Fibroblast of skin of scalp (primary cell): ENCODE measurements at regions not wholly inside any gene's neighbourhood (a gene's known extent, or its start where the extent isn't known, plus 50 kb on each side); places are given as distances from the start of the nearest gene placed in this dataset.

ENCODE experiments used
- DNase-seq: peaks from one replicate; pipeline ENCODE4 v3.0.0-alpha.2; 2013

DNA sequence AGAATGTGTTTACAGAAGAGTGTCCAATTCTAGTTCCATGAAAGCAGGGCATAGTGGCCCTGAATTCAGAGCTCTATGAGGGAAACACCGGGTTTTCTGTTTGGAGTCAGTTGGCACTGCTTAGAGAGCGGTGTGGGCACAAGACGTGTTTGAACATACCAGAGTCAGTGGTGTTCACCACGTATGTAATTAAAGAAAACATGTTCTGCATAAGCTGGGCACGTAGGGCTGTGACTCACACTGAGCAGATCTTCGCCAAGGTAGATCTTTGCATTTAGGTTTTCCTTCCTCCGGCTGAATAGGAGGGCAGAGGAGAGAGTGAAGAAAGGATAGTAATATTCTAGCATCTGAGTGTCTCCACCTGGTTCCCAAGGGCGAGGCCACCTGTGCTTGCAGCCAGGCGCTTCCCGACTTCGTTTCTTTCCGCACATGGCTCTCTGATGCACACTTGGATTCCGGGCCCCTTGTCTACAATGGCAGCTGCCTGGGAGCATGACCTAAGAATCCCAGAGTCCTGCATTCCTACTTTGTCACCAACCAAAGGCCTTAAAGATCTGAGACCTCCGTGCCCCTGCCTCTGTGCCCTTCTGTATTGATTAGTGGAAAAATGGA is 136.2 kb downstream of the ERMARD start:
- DNase-seq = no peak

DNA sequence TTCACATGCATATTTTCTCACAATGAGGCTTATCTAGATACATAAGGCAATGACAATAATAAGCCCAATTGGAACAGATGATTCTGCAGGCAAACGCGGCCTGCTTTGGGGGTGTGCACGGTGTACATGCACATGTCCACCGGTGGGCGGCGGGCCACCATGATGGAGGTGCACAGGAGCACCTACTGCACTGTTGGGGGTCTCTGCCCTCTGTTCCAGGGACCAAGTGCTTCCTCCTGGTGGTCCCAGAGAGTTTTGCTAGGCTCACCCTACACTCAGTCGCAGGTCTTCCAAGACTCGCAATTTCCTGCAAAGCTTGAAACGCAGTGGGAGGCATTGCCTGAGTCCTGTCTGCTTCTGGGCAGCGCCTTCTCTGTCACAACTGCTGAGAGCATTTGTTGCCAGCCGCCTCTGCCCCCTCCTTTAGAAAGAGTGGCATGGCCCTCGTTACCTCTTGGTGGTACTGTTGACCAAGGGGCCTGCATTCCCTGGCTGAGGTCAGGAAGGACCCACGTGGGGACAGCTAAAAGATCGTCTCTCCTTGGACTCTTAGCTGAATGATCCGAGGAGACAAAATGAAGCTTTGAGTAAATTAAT is 135.3 kb downstream of the ERMARD start:
- DNase-seq = no peak

GRCh38 chr6:169885831-169886230 is 134.4 kb downstream of the ERMARD start:
- DNase-seq = no peak

- no peak for DNase-seq
Measured at GRCh38 chr6:169885131-169885530, 133.7 kb downstream of the ERMARD start.

DNA sequence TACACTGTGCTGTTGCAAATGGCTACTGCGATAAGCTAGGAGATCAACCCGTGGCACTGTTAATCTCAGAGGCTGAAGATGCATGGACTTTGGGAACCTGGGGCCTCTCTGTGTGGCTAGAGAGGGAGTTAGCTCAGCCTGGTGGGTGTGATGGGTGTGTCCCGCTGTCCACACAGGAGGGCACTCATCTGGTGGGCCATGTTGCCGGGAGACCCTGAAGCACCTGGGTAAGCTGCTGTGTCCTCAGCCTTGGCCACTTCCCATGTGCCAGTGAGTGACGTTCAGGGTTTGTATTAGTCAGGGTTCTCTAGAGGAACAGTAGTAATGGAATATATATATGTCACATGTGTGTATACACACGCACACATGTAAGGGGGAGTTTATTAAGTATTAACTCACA is 132.7 kb downstream of the ERMARD start:
- DNase-seq = no peak

DNA sequence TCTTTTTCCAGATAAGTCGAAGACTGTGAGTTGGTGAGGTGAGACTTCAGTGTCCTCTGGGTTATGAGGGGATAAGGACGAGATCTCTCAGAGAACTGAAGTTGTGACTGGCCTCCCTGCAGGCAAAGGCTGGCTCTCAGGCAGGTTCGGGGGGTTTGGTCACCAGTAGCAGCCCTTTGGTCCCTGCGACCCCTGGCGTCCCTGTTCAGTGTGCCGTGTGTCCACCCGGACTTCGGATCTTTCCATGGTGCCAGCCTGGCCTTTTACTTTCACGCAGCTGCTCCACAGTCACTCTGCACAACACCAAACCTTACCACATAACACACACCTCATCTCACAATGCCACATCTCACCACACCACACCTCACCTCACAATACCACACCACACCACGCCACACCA is 131.9 kb downstream of the ERMARD start:
- DNase-seq = no peak

- no peak for DNase-seq
Measured at GRCh38 chr6:169881976-169882375, 130.6 kb downstream of the ERMARD start.

DNA sequence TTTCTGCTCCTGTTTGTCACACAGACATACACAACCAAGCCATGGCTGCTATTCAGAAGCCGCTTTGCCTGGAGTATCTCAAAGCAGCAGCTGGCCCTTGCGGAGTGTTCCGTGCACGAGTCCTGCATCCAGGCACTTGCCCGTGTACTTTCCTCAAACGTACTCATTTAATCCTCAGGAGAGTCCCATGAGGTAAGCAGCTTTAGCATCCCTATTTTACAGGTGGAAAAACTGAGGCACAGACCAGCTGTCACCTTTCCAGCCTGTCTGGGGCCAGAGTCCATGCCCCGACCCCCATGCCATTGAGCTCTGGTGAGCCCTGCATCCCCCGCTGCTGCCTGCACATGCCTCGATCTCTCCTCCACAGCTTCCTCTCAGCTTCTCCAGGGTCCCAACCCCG is 130.0 kb downstream of the ERMARD start:
- DNase-seq = no peak

GRCh38 chr6:169880516-169880915 is 129.1 kb downstream of the ERMARD start:
- DNase-seq = no peak

DNA sequence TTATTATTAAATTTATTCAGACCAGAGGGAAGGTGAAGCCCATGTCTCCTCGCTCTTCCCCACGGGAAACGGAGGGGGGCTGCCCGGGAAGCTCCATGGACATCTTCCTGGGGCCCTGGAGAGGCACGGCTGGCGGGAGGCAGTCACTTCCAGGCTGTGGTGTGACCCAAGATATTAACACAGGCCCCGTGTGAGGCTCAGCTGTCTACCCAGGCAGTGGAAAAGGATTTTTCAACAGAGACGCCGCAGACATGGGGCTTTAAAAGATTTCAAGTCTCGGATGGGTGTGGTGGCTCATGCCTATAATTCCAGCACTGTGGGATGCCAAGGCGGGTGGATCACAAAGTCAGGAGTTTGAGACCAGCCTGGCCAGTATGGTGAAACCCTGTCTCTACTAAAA is 117.9 kb downstream of the ERMARD start:
- DNase-seq = no peak

- no peak for DNase-seq
Measured at GRCh38 chr6:169868458-169868857, 117.0 kb downstream of the ERMARD start.

DNA sequence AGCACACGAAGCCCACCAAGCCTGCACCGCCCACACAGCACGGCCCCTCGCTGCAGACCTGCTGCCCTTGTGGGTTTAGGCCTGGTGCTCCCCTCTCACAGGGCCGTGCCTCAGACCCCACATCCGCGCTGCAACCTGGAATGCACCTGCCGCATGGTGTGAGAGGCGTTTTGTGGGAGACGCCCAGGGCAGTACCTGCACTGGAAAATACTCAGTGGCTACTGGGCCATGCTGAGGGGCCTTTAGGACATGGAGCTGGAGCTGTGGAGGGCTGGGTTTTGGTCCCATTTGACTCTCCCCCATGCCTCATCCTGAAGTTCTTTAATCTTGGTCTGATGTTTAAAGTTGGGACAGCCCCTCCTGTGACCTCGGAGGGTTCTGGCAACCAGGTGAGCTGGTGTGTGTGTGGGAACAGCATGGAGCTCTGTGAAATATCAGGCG is 116.3 kb downstream of the ERMARD start:
- no peak for DNase-seq

- no peak for DNase-seq
Measured at GRCh38 chr6:169866668-169867521, 115.5 kb downstream of the ERMARD start.

GRCh38 chr6:169866140-169866534 is 114.7 kb downstream of the ERMARD start:
- no peak for DNase-seq

DNA sequence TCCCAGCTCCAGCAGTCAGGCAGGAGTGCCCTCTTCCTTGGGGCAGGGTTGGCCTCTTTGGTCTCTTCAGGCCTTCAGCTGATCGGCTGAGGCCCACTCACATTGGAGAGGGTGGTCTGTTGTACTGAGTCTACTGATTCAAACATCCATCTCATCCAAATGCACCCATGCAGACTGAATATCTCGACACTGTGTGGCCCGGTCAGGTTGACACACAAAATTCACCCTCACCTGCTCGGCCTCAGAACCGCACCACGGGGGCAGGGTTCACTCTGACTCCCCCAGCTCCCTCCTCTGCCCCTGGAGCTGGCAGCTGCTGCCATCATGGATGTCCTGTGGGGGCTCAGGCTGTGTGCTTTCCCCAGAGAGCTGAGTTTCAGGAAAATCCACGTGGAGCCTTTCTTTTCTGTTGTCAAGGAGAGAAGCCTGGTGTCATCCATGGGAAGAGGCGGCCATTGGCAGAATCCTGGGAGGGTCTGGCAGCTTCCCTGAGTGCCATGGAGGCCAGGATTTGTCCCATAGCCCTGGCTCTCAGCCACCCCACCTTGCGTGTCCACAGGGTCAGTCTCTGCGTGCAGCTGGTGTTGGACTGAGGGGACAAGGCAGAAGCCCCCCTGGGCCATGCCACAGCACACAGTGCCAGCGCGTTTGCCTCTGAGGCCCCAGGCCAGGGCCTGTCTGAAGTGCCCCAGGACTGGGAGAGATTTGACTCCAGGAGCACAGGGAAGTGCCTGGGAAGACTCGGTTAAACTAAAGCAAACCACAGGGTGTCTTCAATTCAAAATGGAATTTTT is 114.1 kb downstream of the ERMARD start:
- DNase-seq = no peak

DNA sequence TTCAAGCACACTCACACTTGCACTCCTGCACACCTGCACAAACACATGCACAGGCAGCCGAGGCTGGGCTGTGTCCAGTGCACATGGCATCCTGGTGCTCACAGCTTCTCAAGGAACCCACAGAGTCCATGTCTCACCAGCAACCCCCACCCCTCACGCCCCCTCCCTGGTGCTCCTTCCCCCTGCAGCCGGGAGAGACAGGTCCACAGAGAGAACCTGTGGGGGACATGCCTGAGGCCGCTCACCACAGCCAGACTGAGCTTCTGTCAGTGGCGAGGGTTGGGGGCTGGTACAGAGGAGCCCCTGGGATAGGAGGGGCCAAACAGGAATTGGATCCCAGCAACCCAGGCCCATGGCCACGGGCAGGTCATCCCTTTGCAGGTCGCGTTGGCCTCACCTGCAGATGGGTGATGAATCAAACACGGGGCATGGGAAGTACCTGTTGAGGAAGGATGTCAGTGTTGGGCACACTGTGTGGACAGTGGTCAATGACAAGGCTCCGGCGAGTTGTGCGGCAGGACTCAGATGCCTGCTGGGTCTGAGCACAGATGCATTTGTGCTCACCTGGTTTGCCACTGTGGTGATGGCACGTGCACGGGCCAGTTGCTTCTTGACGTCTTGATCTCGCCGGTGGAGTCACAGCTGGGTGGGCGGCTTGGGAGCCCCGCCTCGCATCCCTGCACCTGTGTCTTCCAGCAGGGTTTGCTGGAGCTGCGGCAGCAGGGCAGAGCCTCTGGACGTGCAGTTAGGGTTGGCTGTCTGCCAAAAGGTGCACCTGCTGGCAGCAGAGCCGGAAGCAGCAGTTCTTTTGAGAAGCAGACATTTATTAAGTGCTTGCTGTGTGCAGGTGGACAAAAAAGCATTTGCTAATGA is 113.0 kb downstream of the ERMARD start:
- DNase-seq = no peak

GRCh38 chr6:169863710-169864109 is 112.3 kb downstream of the ERMARD start:
- DNase-seq = no peak

DNA sequence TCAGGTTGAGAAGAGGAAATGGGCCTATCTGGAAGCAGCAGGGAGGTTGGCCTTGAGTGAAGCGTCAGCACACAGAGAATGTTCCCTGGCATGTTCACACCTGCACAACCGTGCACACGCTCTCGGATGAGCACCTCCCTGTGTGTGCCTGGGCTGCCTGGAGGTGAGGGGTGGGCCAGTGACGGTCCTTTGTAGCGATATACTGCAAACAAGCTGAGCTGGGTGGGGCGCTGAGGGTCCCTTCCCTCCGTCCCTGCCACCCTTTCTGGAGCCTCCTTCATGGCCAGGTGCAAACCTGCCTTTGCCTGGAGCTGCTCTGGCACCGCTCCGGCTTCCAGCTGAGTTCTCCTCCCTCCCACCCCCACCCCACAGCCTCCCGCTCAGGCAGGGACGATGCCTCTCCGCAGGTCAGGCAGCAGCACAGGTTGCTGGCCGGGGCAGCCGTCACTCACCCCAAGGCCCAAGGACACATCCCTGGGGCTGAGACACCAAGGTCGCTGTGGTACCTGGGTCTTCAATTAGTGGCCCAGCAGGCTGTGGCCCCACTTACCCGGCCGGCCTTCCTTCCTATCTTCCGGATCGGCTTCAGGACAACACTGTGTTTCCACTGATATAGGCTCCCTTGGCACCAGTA is 111.6 kb downstream of the ERMARD start:
- no peak for DNase-seq

DNA sequence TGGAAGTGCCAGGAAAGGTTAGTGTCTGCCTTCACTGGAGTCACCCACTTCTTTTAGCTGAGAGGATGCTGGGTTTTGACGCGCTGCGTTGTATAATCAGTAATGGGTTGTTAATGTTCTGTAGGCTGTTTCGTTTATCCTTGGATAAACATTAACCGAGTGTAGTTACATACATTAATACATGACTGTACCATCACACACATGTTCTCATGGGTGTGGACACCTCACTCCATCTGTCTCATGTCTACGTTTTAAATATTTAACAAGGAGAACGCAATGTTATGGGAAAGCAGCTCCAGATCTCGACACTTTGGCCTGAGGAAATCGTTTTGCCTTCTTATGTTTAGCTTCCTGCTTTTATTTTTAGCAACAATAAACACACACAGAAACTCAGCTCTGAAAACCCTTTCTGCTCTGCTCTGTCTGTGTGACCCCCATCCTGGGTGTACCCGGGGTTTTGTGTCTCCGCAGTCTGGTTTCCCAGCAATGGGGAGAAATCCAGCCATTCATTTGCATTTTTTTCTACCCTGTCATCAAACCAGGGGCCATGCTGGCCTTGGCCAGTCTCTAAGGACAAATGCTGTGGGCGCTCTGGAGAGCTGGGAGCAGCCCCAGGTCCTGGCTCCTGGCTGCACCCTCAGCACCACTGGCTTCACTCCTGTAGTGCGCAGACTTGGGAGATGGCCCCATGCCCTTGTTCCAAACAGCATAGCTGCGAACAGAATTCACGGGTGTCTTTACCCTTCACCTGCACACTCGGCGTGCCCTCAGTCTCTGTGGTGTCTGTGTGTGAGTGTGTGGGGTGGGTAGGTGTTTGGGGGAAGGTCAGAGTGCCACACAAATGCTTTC is 110.8 kb downstream of the ERMARD start:
- no peak for DNase-seq

DNA sequence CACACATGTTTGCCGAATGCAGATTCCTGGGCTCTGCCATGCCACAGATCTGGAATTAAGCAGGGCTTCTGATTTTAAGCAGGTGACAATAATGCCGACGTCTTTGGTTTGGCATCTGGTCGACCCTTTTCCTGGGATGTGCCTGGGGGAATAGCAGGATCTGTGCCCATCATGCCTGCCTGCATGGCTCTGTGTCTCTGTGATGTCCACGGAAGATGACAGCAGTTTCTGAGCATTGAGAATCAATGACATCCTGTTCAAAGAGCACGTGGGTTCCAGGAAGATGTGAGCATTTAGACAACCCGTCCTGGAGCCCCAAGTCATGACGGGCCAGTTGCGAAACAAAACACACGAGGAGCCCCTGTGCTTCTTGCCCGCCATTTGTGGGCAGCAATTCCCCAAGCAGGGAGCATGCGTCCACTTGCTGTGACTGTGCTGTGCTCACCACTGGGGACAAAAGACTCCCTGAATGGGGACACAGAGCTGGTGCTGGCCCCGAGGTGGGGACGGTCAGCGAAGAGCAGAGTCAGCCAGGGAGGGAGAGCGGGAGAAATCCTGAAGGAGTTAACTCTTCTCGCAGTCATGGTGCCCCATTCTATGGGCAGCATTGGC is 110.1 kb downstream of the ERMARD start:
- DNase-seq = no peak
